AG09309 (cell line): ENCODE measurements at regions not wholly inside any gene's neighbourhood (a gene's known extent, or its start where the extent isn't known, plus 50 kb on each side); places are given as distances from the start of the nearest gene placed in this dataset.

Experiments used
- DNase-seq: peaks from one replicate; pipeline ENCODE4 v3.0.0-alpha.2; 2010; ENCODE audit warnings: low read depth
- H3K4me3 ChIP-seq: 2 replicates; pipeline ENCODE4 v1.5.1; 2011; ENCODE audit warnings: mild to moderate bottlenecking, low read depth, low read length, moderate library complexity; ENCODE audit not compliant: control insufficient read depth
- TF ChIP-seq, protein P1 (sequence below): IDR thresholded peaks from 2 replicates; pipeline ENCODE4 v1.5.1; 2011; ENCODE audit warnings: mild to moderate bottlenecking, low read depth, low read length, inconsistent platforms; ENCODE audit not compliant: insufficient read depth, control insufficient read depth; ENCODE audit errors: missing control alignments

GRCh38 chr7:22669692-22670421 is 57.1 kb upstream of the IL6 start:
- no peak for DNase-seq
- TF ChIP-seq, protein P1, sequence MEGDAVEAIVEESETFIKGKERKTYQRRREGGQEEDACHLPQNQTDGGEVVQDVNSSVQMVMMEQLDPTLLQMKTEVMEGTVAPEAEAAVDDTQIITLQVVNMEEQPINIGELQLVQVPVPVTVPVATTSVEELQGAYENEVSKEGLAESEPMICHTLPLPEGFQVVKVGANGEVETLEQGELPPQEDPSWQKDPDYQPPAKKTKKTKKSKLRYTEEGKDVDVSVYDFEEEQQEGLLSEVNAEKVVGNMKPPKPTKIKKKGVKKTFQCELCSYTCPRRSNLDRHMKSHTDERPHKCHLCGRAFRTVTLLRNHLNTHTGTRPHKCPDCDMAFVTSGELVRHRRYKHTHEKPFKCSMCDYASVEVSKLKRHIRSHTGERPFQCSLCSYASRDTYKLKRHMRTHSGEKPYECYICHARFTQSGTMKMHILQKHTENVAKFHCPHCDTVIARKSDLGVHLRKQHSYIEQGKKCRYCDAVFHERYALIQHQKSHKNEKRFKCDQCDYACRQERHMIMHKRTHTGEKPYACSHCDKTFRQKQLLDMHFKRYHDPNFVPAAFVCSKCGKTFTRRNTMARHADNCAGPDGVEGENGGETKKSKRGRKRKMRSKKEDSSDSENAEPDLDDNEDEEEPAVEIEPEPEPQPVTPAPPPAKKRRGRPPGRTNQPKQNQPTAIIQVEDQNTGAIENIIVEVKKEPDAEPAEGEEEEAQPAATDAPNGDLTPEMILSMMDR = no peak
- H3K4me3 ChIP-seq = no peak overlapping the region

DNA sequence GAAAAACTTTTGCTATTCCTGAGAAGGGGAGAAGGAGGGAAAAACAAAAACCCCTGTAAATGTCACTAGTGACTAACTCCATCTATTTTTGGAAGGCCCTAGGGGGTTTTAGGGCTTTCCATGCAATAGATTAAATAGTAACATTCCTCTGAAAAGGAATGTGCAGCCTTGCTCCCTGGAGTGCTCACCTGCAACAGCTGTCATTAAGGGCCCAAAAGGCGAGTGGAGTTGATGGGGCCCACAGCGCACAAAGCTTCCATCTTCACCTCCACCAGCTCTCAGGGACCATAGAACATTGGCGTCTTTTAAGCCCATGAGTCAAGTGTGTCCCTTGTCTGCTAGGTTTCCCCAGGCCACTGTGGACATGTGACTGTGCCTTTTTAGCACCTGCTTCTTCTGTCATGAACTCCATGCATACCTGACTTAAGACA is 58.0 kb upstream of the IL6 start:
- TF ChIP-seq, protein P1 = no peak
- no peak for DNase-seq
- H3K4me3 ChIP-seq = no peak overlapping the region

- H3K4me3 ChIP-seq = no peak overlapping the region
- DNase-seq = no peak
Measured at GRCh38 chr7:22667562-22668239, 59.3 kb upstream of the IL6 start.

GRCh38 chr7:22667187-22667561 is 59.8 kb upstream of the IL6 start:
- TF ChIP-seq, protein P1 = no peak
- no peak overlapping the region for H3K4me3 ChIP-seq
- DNase-seq = no peak

More at GRCh38 chr7:22667562-22668239, 59.3 kb upstream of the IL6 start:
- TF ChIP-seq, protein P1 = no peak

DNA sequence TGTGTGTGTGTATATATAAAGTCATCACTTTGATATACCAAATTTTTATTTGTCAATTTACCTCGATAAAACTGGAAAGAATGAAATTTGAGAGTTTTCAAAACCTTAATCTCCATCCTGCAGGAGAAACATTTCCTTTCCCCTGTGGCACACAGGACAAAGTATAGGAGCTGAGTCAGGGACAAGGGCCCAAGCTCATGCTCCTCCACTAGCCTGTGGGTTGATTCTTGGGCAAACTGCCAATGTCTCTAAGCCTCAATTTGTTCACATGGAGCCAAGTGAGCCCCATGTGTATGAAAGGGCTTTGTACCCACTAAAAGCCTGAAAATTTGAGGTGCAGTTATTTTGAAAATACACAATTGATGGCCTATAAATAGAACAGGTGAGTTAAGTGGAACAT is 60.3 kb upstream of the IL6 start:
- TF ChIP-seq, protein P1 = no peak
- no peak for DNase-seq

DNA sequence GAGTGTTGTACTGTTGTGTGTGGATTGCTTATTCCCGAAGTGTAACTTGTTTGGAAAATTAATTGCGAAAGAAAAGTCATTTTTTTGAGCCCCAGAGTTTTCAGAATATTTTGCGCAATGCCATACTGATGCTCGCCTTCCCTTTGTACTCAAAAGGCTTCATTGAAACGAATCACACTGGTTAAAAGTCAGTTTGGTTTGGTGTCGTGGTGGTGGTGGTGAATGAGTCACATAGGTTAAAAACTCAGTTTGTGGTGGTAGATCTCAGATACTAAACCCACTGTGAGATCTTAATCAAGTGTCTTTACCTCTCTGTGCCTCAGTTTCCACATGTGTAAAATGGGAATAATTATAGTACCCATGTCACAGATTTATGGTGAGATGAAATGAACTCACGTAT is 61.1 kb upstream of the IL6 start:
- TF ChIP-seq, protein P1 = no peak
- H3K4me3 ChIP-seq = no peak overlapping the region
- DNase-seq = no peak

More for the DNA sequence above, 60.3 kb upstream of the IL6 start:
- H3K4me3 ChIP-seq = no peak overlapping the region
